H1 (cell line): ENCODE measurements at regions not wholly inside any gene's neighbourhood (a gene's known extent, or its start where the extent isn't known, plus 50 kb on each side); places are given as distances from the start of the nearest gene placed in this dataset.

Experiments
- TF ChIP-seq, protein P1 (sequence below): fragments of 300-600 bp; sonication (generic); IDR thresholded peaks from 2 replicates; pipeline ENCODE4 v1.7.1; 2012; ENCODE audit warnings: low read length, moderate library complexity, mild to moderate bottlenecking, inconsistent platforms; ENCODE audit not compliant: insufficient replicate concordance

DNA sequence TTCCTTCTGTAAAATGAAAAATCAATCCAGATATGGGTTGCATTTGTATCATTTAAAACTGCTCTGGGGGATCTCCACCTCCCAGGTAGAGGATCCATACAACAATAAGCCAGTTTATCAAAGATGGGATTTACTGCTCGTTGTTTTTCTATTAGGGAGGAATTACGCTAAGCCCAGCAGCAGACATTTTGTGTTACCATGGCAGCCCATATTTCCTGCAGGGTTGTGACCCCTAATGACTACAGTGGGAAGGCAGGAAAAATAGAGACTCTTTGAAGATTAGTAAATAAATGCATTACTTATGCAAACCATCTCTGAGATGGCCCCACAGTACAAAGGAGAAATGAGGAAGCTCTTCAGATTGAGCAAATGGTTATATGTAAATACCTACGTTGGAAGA is 253.4 kb upstream of the GPR101 start (continued):
- TF ChIP-seq, protein P1, sequence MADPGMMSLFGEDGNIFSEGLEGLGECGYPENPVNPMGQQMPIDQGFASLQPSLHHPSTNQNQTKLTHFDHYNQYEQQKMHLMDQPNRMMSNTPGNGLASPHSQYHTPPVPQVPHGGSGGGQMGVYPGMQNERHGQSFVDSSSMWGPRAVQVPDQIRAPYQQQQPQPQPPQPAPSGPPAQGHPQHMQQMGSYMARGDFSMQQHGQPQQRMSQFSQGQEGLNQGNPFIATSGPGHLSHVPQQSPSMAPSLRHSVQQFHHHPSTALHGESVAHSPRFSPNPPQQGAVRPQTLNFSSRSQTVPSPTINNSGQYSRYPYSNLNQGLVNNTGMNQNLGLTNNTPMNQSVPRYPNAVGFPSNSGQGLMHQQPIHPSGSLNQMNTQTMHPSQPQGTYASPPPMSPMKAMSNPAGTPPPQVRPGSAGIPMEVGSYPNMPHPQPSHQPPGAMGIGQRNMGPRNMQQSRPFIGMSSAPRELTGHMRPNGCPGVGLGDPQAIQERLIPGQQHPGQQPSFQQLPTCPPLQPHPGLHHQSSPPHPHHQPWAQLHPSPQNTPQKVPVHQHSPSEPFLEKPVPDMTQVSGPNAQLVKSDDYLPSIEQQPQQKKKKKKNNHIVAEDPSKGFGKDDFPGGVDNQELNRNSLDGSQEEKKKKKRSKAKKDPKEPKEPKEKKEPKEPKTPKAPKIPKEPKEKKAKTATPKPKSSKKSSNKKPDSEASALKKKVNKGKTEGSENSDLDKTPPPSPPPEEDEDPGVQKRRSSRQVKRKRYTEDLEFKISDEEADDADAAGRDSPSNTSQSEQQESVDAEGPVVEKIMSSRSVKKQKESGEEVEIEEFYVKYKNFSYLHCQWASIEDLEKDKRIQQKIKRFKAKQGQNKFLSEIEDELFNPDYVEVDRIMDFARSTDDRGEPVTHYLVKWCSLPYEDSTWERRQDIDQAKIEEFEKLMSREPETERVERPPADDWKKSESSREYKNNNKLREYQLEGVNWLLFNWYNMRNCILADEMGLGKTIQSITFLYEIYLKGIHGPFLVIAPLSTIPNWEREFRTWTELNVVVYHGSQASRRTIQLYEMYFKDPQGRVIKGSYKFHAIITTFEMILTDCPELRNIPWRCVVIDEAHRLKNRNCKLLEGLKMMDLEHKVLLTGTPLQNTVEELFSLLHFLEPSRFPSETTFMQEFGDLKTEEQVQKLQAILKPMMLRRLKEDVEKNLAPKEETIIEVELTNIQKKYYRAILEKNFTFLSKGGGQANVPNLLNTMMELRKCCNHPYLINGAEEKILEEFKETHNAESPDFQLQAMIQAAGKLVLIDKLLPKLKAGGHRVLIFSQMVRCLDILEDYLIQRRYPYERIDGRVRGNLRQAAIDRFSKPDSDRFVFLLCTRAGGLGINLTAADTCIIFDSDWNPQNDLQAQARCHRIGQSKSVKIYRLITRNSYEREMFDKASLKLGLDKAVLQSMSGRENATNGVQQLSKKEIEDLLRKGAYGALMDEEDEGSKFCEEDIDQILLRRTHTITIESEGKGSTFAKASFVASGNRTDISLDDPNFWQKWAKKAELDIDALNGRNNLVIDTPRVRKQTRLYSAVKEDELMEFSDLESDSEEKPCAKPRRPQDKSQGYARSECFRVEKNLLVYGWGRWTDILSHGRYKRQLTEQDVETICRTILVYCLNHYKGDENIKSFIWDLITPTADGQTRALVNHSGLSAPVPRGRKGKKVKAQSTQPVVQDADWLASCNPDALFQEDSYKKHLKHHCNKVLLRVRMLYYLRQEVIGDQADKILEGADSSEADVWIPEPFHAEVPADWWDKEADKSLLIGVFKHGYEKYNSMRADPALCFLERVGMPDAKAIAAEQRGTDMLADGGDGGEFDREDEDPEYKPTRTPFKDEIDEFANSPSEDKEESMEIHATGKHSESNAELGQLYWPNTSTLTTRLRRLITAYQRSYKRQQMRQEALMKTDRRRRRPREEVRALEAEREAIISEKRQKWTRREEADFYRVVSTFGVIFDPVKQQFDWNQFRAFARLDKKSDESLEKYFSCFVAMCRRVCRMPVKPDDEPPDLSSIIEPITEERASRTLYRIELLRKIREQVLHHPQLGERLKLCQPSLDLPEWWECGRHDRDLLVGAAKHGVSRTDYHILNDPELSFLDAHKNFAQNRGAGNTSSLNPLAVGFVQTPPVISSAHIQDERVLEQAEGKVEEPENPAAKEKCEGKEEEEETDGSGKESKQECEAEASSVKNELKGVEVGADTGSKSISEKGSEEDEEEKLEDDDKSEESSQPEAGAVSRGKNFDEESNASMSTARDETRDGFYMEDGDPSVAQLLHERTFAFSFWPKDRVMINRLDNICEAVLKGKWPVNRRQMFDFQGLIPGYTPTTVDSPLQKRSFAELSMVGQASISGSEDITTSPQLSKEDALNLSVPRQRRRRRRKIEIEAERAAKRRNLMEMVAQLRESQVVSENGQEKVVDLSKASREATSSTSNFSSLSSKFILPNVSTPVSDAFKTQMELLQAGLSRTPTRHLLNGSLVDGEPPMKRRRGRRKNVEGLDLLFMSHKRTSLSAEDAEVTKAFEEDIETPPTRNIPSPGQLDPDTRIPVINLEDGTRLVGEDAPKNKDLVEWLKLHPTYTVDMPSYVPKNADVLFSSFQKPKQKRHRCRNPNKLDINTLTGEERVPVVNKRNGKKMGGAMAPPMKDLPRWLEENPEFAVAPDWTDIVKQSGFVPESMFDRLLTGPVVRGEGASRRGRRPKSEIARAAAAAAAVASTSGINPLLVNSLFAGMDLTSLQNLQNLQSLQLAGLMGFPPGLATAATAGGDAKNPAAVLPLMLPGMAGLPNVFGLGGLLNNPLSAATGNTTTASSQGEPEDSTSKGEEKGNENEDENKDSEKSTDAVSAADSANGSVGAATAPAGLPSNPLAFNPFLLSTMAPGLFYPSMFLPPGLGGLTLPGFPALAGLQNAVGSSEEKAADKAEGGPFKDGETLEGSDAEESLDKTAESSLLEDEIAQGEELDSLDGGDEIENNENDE: no peak
